ENCODE measurements at regions not wholly inside any gene's neighbourhood (a gene's known extent, or its start where the extent isn't known, plus 50 kb on each side); places are given as distances from the start of the nearest gene placed in this dataset.

- H3K27me3 Mint-ChIP-seq (ENCODE audit: unreplicated experiment): peaks cover 6% of the 10 kb centered on the region
Measured at GRCh38 chr15:69543681-69544364, 91.2 kb downstream of the RPLP1 start.

GRCh38 chr15:69544365-69545113 lies 91.9 kb downstream of the RPLP1 start:
- no peak for DNase-seq
- peaks cover 5% of the 10 kb centered on the region for H3K9me3 Mint-ChIP-seq (ENCODE audit: unreplicated experiment)
- H3K4me1 Mint-ChIP-seq (ENCODE audit: low read depth, unreplicated experiment): peaks cover 29% of the 10 kb centered on the region
- no peaks in the 10 kb centered on the region for H3K36me3 Mint-ChIP-seq (ENCODE audit: unreplicated experiment)
- H3K4me3 Mint-ChIP-seq (ENCODE audit: unreplicated experiment): no peak overlapping the region
- H3K27me3 Mint-ChIP-seq (ENCODE audit: unreplicated experiment): peaks cover 6% of the 10 kb centered on the region
- H3K27ac Mint-ChIP-seq (ENCODE audit: unreplicated experiment): no peak overlapping the region
- TF ChIP-seq, protein P1, sequence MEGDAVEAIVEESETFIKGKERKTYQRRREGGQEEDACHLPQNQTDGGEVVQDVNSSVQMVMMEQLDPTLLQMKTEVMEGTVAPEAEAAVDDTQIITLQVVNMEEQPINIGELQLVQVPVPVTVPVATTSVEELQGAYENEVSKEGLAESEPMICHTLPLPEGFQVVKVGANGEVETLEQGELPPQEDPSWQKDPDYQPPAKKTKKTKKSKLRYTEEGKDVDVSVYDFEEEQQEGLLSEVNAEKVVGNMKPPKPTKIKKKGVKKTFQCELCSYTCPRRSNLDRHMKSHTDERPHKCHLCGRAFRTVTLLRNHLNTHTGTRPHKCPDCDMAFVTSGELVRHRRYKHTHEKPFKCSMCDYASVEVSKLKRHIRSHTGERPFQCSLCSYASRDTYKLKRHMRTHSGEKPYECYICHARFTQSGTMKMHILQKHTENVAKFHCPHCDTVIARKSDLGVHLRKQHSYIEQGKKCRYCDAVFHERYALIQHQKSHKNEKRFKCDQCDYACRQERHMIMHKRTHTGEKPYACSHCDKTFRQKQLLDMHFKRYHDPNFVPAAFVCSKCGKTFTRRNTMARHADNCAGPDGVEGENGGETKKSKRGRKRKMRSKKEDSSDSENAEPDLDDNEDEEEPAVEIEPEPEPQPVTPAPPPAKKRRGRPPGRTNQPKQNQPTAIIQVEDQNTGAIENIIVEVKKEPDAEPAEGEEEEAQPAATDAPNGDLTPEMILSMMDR (IDR thresholded peaks at IDR 0.05; ENCODE audit: partially characterized antibody, unreplicated experiment): no peak

More at GRCh38 chr15:69543681-69544364, 91.2 kb downstream of the RPLP1 start:
- no peak for DNase-seq
- TF ChIP-seq, protein P1 (IDR thresholded peaks at IDR 0.05; ENCODE audit: partially characterized antibody, unreplicated experiment): no peak
- Mint-ChIP-seq H3K4me1 (ENCODE audit: low read depth, unreplicated experiment) (peaks cover 29% of the 10 kb centered on the region), H3K9me3 (ENCODE audit: unreplicated experiment) (peaks cover 10% of the 10 kb centered on the region), H3K36me3 (ENCODE audit: unreplicated experiment) (no peaks in the 10 kb centered on the region), H3K4me3 (ENCODE audit: unreplicated experiment) (no peak overlapping the region), H3K27ac (ENCODE audit: unreplicated experiment) (no peak overlapping the region)

- H3K36me3 Mint-ChIP-seq (ENCODE audit: unreplicated experiment): peaks cover under 1% of the 10 kb centered on the region
- peaks cover 2% of the 10 kb centered on the region for H3K27me3 Mint-ChIP-seq (ENCODE audit: unreplicated experiment)
- no peak overlapping the region for H3K27ac Mint-ChIP-seq (ENCODE audit: unreplicated experiment)
- H3K9me3 Mint-ChIP-seq (ENCODE audit: unreplicated experiment): peaks cover 4% of the 10 kb centered on the region
- DNase-seq: no peak
- TF ChIP-seq, protein P1 (IDR thresholded peaks at IDR 0.05; ENCODE audit: partially characterized antibody, unreplicated experiment): no peak
- H3K4me3 Mint-ChIP-seq (ENCODE audit: unreplicated experiment): no peak overlapping the region
- H3K4me1 Mint-ChIP-seq (ENCODE audit: low read depth, unreplicated experiment): peaks cover 21% of the 10 kb centered on the region
Measured at GRCh38 chr15:69546182-69546581, 93.6 kb downstream of the RPLP1 start.

DNA sequence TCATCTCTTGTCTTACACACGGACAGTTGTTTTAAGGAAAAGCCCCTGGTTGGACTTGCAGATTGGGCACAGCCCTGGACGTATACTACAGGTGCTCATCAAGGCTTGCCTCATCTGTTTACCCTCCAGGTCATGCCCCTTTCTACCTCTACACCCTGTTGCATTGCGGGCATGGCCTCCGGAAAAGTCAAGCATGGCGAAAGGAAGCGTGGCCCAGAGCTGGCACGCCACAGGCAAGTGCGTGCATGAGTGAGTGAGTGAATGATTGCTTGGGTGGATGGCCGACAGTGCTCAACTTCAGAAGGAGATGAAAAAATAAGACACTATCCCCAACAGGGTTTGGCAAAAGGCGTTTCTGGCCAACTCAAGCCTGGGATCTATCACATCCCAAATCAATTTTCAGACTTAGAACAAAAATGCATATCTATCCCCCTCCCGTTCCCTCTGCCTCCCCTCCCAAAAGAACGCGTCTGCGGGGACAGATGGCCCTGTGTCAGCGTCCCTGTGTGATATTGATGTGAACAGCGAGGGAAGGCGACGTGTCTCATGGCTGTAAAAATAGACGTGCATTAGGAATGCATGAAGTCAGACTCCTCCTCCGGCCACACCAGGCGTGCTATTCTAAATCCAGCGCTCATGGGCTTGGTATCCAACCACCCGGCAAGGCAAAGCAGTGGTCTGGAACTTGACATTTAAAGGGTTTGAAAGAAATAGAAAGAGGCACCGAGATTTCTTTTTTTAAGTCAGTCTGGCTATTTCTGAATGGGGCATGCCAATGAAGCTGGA lies 96.0 kb downstream of the RPLP1 start:
- peaks cover 20% of the 10 kb centered on the region for H3K4me1 Mint-ChIP-seq (ENCODE audit: low read depth, unreplicated experiment)
- peak overlapping the region; percentile 74 for H3K27ac Mint-ChIP-seq (ENCODE audit: unreplicated experiment)
- peak; percentile 40 for DNase-seq
- H3K9me3 Mint-ChIP-seq (ENCODE audit: unreplicated experiment): peaks cover 4% of the 10 kb centered on the region
- H3K27me3 Mint-ChIP-seq (ENCODE audit: unreplicated experiment): peaks cover 2% of the 10 kb centered on the region
- H3K4me3 Mint-ChIP-seq (ENCODE audit: unreplicated experiment): peak overlapping the region; percentile 41
- H3K36me3 Mint-ChIP-seq (ENCODE audit: unreplicated experiment): peaks cover 9% of the 10 kb centered on the region
- TF ChIP-seq, protein P1 (IDR thresholded peaks at IDR 0.05; ENCODE audit: partially characterized antibody, unreplicated experiment): no peak

Data from glutamatergic neuron (in vitro differentiated cells).